CD4-positive, alpha-beta T cell treated with Interleukin-4 for 4 hours (primary cell): ENCODE measurements at regions not wholly inside any gene's neighbourhood (a gene's known extent, or its start where the extent isn't known, plus 50 kb on each side); places are given as distances from the start of the nearest gene placed in this dataset.
A peak's percentile ranks its signal among the peaks of the same experiment; 100 is the strongest.

Source experiments
- DNase-seq: peaks from one replicate; pipeline ENCODE4 v3.0.0-alpha.2; 2020

GRCh38 chr14:35222872-35223466, 69.2 kb upstream of the PSMA6 start:
- DNase-seq: peak; percentile 47

GRCh38 chr14:35223927-35224326, 68.3 kb upstream of the PSMA6 start:
- no peak for DNase-seq

- no peak for DNase-seq
Observed at GRCh38 chr14:35224615-35225014, 67.6 kb upstream of the PSMA6 start.

DNA sequence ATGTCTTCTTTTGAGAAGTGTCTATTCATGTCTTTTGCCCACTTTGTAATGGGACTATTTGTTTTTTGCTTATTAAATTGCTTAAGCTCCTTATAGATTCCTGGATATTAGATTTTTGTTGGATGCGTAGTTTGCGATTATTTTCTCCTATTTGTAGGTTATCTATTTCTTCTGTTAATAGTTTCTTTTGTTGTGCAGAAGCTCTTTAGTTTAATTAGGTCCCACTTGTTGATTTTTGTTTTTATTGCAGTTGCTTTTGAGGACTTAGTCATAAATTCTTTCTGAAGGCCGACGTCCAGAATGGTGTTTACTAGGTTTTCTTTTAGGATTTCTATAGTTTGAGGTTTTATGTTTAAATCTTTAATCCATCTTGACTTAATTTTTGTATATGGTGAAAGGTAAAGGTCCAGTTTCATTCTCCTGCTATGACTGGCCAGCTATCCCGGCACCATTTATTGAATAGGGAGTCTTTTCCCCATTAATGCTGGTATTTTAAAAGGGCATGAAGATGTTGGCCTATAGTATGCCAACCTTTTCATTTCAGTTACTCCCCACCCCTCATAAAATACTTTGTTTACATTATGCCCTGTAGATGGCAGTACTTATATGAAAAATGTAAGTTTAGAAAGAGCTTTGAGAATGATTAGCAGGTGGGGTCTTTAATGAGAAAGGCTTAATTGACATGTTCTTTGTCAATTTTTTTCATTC, 62.9 kb upstream of the PSMA6 start:
- peak; percentile 36 for DNase-seq

GRCh38 chr14:35229792-35230089, 62.4 kb upstream of the PSMA6 start:
- DNase-seq: no peak

GRCh38 chr14:35231207-35231760, 60.9 kb upstream of the PSMA6 start:
- no peak for DNase-seq

GRCh38 chr14:35234012-35234805, 58.0 kb upstream of the PSMA6 start:
- no peak for DNase-seq

DNA sequence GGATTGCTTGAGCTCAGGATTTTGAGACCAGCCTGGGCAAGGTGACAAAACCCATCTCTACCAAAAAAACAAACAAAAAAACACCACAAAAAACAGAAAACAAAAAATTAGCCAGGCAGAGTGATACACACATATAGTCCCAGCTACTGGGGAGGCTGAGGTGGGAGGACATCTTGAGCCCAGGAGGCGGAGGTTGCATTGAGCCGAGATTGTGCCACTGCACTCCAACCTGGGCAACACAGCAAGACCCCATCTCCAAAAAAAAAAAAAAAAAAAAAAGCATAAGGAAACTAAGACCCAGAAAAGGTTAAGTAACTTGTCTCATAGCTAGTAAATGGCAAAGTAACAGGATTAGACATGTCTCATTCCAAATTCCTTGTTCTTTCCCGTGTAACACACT, 56.3 kb upstream of the PSMA6 start:
- no peak for DNase-seq

DNA sequence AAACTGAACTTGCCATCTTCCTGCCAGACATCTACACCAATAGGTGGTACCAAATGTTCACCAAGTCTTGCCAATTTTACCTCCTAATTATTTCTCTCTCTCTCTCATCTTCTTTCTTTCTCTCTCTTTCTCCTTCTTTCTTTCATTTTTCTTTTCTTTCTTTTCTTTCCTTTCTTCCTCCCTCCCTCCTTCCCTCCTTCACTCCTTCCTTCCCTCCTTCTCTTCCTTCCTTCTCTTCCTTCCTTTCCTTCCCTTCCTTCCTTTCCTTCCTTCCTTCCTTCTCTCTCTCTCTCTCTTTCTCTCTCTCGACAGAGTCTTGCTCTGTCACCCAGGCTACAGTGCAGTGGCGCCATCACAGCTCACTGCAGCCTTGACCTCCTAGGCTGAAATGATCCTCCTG, 55.4 kb upstream of the PSMA6 start:
- DNase-seq: no peak

DNA sequence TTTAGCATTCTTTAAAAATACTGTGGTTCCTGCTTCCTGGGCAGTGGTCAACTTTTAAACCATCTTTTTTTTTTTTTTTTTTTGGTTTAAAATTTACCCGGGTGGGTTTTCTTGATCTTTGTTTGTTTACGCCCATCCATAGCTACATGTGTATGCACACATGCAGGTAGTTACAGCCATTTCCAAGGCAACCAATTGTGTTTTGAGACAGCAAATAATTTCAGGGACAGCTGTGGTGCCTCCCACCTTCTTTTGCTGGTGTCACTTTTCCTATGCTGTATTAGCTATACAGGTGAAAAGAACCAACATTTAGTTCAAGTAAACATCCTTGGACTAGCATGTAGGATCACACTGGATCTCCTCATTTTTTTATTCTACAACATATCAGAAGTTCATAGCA, 52.0 kb upstream of the PSMA6 start:
- peak; percentile 43 for DNase-seq
